ENCODE measurements at regions not wholly inside any gene's neighbourhood (a gene's known extent, or its start where the extent isn't known, plus 50 kb on each side); places are given as distances from the start of the nearest gene placed in this dataset.
"Not testable (repeated sequence)": the region's sequence is repeated elsewhere in the genome, so short reads cannot be mapped to it uniquely, and the experiment has no call there.

- no peak for DNase-seq (ENCODE audit: low spot score)
Observed at GRCh38 chr15:77877869-77878577, 199.5 kb downstream of the TBC1D2B start.

GRCh38 chr15:77876107-77876820, 201.2 kb downstream of the TBC1D2B start:
- not testable (repeated sequence) for DNase-seq (ENCODE audit: low spot score)

GRCh38 chr15:77875066-77875721, 202.3 kb downstream of the TBC1D2B start:
- not testable (repeated sequence) for DNase-seq (ENCODE audit: low spot score)

GRCh38 chr15:77874063-77874462, 203.4 kb downstream of the TBC1D2B start:
- no peak for DNase-seq (ENCODE audit: low spot score)

GRCh38 chr15:77872521-77873425, 204.7 kb downstream of the TBC1D2B start:
- not testable (repeated sequence) for DNase-seq (ENCODE audit: low spot score)

- DNase-seq (ENCODE audit: low spot score): no peak
Observed at GRCh38 chr15:77871852-77872371, 205.6 kb downstream of the TBC1D2B start.

GRCh38 chr15:77870195-77871065, 207.1 kb downstream of the TBC1D2B start:
- peak; percentile 75 for DNase-seq (ENCODE audit: low spot score)

- peak; percentile 61 for DNase-seq (ENCODE audit: low spot score)
Observed at GRCh38 chr15:77869021-77869895, 208.3 kb downstream of the TBC1D2B start.

- DNase-seq (ENCODE audit: low spot score): peak; percentile 48
Observed at GRCh38 chr15:77868048-77868629, 209.4 kb downstream of the TBC1D2B start.

- DNase-seq (ENCODE audit: low spot score): peak; percentile 54
Observed at GRCh38 chr15:77867266-77868047, 210.1 kb downstream of the TBC1D2B start.

GRCh38 chr15:77866596-77867125, 210.8 kb downstream of the TBC1D2B start:
- DNase-seq (ENCODE audit: low spot score): peak; percentile 60

- DNase-seq (ENCODE audit: low spot score): no peak
Observed at GRCh38 chr15:77866186-77866585, 211.3 kb downstream of the TBC1D2B start.

- DNase-seq (ENCODE audit: low spot score): no peak
Observed at GRCh38 chr15:77865701-77866100, 211.8 kb downstream of the TBC1D2B start.

GRCh38 chr15:77865106-77865610, 212.4 kb downstream of the TBC1D2B start:
- DNase-seq (ENCODE audit: low spot score): peak; percentile 51

GRCh38 chr15:77864211-77865105, 213.1 kb downstream of the TBC1D2B start:
- DNase-seq (ENCODE audit: low spot score): peak; percentile 53

- DNase-seq (ENCODE audit: low spot score): peak; percentile 52
Observed at GRCh38 chr15:77863491-77864105, 213.9 kb downstream of the TBC1D2B start.
